Suppressor macrophage treated with lipopolysaccharide for 4 hours (primary cell): ENCODE measurements at regions not wholly inside any gene's neighbourhood (a gene's known extent, or its start where the extent isn't known, plus 50 kb on each side); places are given as distances from the start of the nearest gene placed in this dataset.

ENCODE experiments used
- DNase-seq: peaks from one replicate; pipeline ENCODE4 v3.0.0-alpha.2; 2020

DNA sequence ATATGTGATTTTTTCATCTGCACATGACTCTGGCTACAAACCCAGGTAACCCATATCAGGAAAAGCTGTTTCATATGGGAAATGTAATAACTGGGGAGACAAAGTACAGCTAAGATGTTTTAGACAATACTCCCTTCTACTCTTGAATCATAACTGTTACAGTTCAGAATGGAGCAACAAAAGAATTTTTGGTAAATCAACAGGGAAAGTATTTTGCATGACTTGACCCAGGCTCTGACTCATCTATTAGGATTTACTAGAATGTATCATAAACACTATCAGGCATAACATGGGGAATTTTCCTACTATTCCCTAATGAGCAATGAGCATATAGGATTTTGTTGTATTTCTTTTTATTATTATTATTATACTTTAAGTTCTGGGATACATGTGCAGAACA is 553.0 kb downstream of the SLC16A7 start:
- no peak for DNase-seq

DNA sequence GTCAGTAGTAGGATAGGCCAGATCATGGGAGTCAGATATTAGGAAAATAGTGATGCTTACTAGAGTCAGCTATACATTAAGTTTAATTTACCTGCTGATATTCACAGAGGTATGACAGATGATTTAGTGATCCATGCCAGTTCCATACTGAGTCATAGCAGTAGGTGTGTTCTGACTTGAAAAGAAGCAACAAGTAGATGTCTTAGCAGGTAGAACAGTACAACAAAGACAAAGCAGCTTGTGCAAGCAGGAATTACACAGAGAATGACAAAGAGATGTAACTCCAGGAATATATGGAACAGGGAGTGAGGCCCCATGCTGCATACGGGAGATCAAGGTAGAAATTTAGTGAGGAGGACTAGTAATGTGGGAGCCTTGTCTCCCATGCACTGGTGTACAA is 556.9 kb downstream of the SLC16A7 start:
- no peak for DNase-seq

DNA sequence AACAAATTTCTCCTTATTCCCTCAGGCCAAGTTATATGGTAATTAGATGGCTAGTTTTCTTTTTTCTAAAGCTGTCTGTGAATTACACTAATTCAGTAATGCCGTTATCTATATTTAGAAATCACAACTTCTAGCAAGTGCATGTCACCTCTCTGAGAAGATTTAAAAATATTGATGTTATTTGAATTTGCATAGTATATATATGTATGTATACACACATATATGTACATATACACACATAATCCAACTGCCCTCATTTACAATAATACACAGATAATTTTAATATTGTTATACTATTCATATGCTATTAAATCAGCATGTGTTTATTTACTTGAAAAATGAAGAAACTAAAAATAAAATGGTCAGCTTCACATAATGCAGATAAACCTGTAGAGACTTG is 563.9 kb downstream of the SLC16A7 start:
- DNase-seq, result no peak

DNA sequence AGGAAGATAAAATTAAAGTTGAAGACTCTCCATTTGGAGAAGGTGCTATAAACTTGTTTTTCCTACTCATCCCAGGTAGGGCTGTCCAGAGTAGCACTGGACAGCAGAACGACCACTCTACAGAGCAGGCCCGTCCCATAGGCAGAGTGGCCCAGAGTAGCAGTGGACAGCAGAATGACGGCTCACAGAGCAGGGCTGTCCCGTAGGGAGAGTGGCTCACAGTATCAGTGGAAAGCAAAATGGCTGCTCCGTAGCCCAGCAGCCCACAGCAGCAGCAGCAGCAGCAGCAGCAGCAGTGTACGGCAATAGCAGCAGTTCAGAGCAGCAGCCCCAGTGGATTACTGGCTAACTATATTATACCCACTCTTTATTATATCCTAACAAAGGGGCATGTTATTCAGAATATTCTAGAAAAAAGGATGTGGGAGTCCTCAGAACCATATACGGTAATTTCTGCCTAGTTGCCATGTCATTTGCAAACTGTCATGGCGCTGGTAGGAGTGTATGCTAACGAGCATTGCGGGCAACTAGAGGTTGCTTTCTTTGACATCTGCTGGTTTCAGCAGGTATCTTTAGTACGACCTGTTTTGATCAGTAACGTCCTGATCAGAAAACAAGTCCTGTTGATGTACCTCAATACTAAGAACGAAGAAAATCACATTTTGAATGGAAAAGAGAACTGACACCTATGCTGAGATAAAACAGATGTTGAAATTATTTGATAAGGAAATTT is 567.3 kb downstream of the SLC16A7 start:
- no peak for DNase-seq

DNA sequence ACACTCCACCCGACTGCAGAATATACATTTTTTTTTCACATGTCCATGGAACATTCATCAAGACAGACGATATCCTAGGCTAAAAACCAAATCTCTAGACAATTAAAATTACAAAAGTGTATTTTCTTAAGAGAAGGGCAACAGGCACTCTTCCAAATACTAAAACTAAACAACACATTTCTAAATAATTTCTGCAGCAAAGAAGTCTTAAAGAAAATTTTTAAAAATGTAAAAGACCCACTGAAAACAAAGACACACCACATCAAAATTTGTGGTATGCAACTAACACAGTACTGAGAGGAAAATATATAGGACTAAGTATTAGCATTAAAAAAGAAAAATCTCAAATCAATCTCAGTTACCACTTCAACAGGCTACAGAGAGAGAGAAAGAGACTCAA is 570.0 kb downstream of the SLC16A7 start:
- no peak for DNase-seq

DNA sequence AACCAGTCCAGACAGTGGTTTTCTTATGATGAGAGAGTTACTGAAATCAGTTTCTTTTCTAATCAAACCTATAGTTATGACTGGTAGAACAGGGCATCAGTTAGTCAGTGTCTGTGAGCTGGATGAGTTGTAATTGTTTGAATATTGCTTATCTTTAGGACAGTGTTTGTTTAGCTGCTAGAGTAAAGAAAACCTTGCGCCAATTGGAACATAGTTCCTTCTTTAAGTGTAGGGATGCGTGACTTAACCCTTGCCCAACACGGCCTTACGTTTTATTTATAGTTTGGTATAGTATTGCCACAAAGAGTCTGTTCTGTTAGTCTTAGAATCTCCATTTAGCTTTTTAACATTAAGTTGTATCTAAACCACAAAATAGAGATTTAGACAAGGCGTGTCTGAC is 572.6 kb downstream of the SLC16A7 start:
- no peak for DNase-seq

DNA sequence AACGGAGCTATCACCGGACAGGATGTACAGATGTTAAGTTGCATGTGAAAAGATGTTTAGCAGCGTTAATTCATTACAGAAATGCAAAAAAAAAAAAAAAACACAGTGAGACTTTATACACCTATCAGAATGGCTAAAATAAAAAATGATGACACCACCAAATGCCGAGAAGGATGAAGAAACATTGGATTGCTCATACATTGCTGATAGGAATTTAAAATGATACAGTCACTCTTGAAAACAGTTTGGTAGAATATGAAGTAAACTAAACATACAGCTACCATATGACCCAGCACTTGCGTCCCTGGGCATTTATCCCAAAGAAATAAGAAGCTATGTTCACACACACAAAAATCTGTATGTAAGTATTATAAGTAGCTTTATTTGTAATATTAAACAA is 574.1 kb downstream of the SLC16A7 start:
- DNase-seq, result no peak

DNA sequence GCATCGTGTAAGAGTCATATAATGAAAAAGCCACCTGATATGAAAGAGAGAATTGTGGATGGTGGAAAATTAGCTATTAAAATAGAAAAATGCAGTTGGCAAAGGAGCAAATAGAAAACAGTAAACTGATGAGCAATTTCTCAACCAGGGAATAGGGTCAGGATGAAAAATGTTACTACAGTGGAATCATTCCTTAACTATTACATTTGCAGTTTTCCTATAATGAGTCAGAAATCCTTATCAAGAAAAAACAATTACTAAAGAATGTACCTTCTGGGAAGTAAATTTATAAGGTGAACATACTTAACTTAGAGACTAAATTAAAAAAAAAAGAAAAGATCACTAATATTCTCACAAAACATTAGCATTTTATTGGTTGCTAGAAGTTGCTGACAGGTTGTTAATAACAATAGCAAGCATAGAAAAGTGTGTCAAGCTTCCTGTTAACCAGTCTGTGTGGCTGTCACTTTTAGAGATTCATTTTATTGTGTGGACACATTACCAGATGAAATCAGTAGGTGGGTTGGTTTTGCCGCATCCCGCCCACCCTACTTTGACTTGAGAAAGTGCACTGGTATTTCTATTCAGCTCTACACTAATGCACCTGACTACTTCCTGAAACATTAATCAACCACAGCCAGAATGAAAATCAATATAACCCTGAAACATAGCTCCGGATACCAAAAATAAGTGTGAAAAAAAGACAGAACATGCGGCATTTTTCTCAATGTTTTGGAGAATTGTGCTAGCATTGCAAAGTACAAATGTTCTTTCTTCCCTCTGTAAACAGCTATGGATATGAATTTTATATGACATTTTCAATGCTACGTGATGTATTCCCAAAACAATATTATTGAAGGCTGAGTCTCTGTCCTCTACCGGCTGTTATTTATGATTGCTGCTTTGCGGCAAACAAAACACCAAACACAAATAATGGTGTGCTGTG is 576.7 kb downstream of the SLC16A7 start:
- DNase-seq, result no peak

DNA sequence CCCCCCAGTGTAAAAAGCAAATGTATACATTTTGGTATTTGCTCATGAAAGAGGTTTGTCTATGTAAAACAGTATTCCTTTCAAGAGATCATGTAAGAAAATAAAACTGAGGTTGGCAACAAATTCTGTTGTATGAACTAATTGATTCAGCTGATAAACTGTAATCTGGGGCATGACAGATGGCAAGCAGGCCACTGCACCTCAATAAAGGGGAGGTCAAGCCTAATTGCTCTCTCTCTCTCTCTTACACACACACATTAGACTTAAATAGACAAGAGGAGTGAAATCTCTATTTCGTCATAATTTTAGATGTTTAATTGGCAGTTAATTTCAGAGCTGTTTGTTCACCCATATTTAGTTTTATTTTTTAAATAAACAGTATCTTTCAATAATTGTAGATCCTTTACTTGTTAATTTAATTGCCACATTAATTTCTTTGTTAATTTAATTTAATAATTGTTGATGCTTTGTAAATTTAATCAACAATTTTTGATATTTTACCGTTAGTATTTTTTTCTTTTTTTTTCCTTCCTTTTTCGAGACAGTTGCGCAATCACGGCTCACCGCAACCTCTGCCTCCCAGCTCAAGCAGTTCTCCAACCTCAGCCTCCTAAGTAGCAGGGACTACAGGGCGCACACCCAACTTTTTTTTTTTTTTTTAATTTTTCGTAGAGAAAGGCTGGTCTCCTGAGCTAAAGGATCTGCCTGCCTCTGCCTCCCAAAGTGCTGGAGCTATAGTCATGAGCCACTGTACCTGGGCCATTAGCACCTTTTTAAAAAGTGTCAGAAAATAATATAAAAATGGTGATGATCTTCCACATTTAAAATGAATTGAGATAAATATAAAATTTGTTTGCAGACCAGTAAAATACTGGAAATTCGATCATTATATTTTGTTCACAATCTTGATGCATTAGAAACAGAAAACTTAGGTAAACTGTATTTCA is 577.7 kb downstream of the SLC16A7 start:
- DNase-seq, result no peak

DNA sequence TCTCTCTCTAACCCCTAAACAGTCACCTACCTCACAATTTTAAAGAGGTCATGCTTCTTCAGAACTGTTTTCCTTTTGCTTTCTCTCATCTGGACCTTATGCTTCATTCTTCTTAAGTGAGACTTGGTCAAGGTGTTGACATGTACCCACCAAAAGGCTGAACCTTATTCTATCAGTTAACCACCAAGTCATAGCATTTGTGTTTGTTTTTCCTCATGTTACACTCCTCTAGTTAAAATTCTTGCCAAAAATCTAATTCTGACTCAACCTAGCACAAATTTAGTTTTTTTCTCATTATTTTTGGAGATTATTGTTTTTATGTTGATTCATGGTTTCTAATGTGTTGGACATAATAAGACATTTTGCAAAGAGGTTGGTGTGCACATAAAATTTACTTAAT is 578.6 kb downstream of the SLC16A7 start:
- DNase-seq, result no peak

DNA sequence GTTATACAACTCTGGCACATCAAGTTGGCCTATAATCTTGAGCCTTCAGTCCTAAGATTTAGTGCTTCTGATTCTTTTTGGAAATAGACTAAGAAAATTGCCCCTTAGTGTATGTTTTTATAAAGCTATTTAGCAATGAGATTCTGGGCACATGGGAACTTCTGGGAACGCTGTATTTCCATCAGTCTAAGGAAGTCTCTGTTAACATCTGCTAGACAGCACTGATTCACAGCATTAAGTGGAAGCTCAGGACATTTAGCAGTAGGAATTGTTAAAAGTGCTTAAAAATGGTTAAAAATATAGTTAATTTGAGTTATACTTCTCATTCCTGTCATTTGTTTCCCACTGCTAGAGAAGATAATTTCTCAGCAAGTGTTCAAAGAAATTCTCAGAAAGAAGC is 579.1 kb downstream of the SLC16A7 start:
- no peak for DNase-seq

DNA sequence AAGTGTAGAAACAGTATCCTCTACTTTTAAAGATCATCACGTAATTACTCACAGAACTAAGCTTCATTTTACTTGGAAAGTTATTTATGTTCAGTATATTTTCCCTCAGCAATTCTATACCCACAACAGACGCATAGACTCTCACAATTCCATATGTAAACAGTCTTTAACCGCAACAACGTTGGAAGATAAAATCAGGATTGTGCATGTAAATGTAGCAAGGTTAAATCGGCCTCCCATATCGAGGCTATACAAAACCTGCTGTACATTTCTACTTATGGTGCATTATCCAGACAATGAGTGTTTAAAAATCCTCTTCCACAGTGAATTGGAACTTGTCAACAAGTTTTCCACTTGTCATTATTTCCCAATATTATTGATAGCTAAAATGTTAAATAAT is 581.1 kb downstream of the SLC16A7 start:
- no peak for DNase-seq

DNA sequence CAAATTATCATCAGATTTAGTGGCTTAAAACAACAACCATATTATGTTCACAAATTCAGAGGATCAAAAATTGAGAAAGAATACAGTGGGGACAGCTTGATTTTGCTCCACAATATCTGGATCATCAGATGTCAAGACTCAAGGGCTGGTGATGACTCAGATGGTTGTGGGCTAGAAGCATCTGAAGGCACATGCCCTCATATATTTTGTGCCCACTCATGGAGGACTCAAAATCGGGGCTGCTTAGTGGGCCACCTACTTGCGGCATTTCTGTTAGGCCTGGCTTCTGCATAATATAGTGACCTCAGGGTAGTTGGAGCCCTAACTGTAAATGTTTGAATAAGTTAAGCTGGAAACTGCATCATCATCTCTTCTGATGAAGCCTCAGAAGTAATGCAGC is 584.5 kb downstream of the SLC16A7 start:
- DNase-seq, result no peak

DNA sequence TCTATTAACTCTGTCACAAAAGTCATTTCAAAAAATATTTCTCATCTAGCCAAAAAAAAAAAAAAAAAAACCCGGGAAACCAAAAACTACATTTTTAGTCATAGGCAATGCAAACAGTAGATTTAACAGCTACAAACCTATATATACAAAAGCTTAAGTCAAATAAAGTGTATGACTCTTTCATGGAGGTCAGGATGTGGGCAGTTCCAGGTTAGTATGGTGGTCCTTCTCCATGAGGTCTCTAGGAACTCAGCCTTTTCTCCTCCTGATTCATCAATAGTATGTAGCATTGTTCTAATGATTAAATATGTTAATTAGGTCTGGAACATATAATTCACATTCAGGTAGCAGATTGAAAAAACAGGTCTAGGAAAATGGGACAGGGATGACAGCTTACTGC is 586.5 kb downstream of the SLC16A7 start:
- no peak for DNase-seq

DNA sequence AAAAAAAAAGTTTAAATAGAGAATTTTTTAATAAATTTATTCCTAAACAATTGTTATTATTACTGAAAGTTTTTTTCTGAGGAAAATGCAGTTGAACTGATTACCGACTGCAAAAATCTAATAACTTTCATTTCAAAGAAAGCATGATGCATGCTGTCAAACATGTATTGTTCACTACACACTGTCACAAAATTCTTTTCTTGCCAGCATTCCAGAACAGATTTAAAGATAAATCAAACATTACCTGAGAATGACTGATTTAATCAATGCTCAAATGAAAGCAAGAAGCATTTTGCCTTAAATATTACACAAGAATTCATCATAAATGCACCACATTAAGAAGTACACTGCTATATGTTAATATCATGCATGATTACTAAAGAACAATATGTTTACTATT is 588.3 kb downstream of the SLC16A7 start:
- DNase-seq, result no peak

DNA sequence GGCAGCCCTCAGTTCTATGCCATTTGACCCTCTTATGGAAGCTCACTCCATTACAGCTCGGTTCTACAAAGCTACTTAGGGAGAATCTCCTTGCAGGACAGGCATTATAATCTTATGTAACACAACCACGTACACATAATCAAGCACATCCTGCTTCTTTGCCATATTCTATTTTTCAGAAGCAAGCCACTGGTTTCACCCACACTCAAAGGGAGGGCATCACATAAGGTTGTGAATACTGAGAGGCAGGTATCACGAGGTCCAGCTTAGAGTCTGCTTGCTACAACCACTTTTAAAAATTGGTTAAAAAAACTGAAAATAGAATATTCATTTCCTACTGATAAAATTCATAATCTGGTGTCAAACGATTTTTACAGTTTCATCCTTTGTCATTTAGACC is 589.2 kb downstream of the SLC16A7 start:
- no peak for DNase-seq

DNA sequence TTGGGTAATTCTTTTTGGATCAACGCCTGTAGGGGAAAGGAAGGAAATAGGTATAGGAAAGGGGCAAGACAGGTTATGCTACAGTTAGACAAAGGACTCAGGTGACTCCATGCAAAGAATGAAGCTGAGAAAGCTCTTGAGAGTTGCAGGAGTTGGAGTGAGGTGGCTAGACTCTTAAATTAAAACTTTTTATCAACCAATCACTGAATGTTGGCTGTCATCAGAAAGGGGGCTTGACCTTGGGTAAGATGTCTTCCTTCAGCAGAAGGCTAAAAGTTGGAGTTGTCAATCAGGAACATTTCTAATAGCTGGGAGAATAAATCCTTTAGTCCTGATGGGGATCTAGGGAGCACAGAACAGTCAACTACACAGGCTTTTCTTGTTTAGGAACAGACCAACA is 595.4 kb downstream of the SLC16A7 start:
- no peak for DNase-seq

DNA sequence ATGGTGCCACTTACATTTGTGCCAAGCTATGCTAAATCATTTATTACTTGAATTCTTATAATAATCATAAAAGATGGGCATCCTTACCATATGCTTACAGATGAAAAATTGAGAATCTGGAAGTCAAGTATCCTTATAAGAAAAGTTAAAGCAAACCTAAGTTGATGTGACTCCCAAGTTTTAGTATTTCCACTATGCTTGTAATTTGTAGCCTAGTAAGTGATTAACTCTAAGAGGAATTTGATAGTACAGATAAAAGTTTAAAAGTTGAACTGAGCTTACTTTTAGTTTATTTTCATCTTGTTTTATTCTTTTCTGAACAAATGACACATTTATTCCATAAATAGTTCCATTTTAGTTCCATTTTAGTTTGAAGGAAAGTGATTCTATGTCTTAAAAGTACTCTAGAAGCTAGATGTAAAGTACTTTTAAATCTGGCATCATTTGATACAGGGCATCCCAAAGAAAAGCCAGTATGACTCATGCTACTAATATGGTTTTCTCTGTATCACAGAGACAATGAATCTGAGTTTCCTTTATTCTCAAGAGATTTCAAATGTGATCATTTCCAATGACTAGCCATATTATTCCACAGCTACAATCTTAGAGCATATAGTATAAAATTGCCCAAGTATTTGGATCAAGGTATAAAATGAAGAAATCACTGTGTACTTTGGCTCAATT is 596.0 kb downstream of the SLC16A7 start:
- DNase-seq, result no peak

DNA sequence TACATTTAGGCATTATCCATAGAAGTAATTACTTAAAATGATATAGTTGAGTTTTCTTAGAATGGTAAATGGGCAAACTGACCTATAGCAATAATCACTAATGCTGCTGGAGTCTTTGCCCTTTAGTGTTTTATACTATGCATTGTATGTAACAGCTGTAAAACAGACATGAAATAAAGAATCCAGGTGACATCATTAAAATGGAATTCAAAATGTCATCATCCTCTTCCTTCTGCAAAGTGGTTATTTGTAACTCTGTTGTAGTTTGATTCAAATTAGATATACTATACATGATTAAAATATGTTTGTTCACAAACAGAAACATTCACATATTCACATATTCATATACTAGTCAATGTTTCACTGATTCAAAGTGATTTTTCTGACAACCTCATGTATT is 598.8 kb downstream of the SLC16A7 start:
- no peak for DNase-seq

DNA sequence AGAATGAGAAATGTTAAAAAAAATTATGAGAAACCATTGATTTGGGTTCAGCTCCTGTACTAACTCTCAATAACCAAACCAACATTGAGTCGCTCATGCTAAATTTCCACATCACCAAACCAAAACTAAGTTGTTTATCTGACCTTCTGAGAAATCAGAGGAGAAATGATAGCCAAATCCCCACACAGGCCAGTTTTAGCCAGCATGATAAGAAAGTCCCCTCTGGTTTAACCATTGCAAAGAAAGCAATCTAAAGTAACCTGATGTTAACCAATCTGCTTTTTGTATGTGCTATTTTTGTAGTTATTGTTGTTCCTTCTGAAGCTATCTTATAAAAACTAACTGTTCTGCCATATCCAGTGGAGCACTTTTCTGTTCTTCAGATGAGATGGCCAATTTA is 599.7 kb downstream of the SLC16A7 start:
- DNase-seq, result no peak

DNA sequence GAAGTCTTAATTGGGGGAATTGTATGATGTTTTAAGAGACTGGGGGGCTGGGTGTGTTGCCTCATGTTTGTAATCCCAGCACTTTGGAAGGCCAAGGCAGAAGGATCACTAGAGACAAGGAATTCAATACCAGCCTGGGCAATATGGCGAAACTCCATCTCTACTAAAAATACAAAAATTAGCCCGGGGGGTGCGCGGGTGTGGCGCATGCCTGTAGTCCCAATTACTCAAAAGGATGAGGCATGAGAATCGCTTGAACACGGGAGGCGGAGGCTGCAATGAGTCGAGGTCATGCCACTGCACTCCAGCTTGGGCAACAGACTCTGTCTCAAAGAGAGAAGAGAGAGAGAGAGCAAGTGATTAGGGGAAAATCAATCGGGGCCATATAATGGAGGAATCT is 600.5 kb downstream of the SLC16A7 start:
- no peak for DNase-seq

DNA sequence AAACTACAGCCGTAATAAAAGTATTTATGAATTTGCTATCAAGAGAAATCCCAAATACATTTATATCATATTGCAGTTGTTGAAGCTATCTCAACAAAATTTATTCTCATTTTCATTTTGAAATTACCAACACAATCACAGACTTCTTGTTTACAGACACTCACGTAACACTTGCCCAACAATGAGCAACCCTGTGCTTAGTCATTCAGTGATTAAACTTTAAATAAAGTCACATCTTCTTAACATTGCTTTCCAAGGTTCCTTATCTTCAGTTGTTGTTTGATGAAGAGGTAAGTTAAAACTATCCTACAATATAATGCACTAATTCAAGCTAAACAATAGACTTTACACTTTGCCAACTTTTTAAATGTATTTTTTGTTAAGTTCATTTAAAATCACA is 601.8 kb downstream of the SLC16A7 start:
- DNase-seq, result no peak

DNA sequence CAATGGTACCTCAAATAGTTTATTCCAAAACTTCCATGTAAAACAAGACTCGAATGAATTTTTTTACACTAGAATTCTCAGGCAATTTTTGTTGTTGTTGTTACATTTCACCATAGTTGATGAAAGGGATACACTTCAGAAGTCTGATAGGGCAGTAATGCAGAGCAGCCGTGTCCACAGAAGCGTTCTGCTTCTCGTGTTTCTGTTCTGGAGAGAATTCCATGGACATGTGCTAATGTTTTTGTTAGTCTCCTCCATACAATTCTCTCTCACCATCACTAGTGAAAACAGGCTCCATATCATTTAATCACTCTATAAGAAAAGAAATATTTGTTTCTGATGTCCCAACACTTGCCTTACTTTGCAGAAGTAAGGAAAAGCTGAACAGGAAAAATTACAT is 606.1 kb downstream of the SLC16A7 start:
- no peak for DNase-seq
